ENCODE measurements at regions not wholly inside any gene's neighbourhood (a gene's known extent, or its start where the extent isn't known, plus 50 kb on each side); places are given as distances from the start of the nearest gene placed in this dataset.

DNA sequence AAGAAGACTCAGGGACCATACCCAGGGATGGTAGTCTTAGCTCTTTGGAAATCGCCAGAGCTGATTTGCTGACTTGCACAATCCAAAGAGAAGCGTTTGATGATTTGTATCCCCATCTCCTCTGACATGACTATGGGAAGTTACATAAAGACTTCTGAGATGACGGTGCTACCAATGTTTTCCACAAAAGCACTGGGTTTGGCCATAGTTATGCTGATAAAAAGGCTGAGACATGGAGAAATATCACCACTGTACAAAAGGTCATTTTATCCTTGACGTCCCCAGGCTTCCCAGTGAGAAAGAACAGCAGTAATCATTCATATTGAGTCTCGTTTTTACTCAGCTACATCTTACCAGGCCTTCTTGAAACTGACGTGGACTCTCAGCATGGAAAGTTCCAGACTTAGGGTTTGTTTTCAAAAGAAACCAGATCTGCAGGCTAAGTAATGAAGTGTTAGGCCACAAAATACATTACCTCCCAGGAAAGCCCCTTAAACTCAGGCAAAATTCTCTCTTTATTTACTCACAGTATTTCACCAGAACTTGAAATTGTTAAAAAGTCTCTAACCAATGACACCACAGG lies 370.3 kb upstream of the JARID2 start:
- TF ChIP-seq POLR2AphosphoS5 (IDR thresholded peaks at IDR 0.05; ENCODE audit: low read depth, low read length) (no peak), TAF1 (IDR thresholded peaks at IDR 0.05; ENCODE audit: borderline replicate concordance, insufficient read depth, low read length) (no peak), SIN3A (IDR thresholded peaks at IDR 0.05; ENCODE audit: borderline replicate concordance, insufficient read depth, low read length) (no peak)
- TF ChIP-seq, protein P1, sequence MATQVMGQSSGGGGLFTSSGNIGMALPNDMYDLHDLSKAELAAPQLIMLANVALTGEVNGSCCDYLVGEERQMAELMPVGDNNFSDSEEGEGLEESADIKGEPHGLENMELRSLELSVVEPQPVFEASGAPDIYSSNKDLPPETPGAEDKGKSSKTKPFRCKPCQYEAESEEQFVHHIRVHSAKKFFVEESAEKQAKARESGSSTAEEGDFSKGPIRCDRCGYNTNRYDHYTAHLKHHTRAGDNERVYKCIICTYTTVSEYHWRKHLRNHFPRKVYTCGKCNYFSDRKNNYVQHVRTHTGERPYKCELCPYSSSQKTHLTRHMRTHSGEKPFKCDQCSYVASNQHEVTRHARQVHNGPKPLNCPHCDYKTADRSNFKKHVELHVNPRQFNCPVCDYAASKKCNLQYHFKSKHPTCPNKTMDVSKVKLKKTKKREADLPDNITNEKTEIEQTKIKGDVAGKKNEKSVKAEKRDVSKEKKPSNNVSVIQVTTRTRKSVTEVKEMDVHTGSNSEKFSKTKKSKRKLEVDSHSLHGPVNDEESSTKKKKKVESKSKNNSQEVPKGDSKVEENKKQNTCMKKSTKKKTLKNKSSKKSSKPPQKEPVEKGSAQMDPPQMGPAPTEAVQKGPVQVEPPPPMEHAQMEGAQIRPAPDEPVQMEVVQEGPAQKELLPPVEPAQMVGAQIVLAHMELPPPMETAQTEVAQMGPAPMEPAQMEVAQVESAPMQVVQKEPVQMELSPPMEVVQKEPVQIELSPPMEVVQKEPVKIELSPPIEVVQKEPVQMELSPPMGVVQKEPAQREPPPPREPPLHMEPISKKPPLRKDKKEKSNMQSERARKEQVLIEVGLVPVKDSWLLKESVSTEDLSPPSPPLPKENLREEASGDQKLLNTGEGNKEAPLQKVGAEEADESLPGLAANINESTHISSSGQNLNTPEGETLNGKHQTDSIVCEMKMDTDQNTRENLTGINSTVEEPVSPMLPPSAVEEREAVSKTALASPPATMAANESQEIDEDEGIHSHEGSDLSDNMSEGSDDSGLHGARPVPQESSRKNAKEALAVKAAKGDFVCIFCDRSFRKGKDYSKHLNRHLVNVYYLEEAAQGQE (IDR thresholded peaks at IDR 0.05; ENCODE audit: insufficient read depth in 1 of 2, low read depth in 2 of 2, low read length in 2 of 2), result no peak
